HepG2 (cell line): ENCODE measurements at regions not wholly inside any gene's neighbourhood (a gene's known extent, or its start where the extent isn't known, plus 50 kb on each side); places are given as distances from the start of the nearest gene placed in this dataset.

Source experiments
- ATAC-seq: fragments of 200-7000 bp; cut with Tn5 transposase; 3 replicates; pipeline ENCODE4 v1.9.1; 2020; ENCODE audit warnings: mild to moderate bottlenecking, moderate library complexity
- BruUV-seq: library from RNA; stranded (reverse); fragments of 400-500 nt; replicated peaks from 2 replicates; lab custom pipeline; 2021; lab: Mats Ljungman, UMichigan
- CTCF ChIA-PET: fragments of 300-600 bp; formaldehyde crosslinking; extraction: SDS; loops from one replicate; lab custom pipeline; 2021; ENCODE audit warnings: low total read pairs, inconsistent platforms, low intra/inter-chr PET ratio; lab: Yijun Ruan, JAX
- POLR2A ChIA-PET: fragments of 350-600 bp; sonication (Branson Sonifier 250); formaldehyde crosslinking; loops from one replicate; lab custom pipeline; 2020; ENCODE audit warnings: antibody characterized with exemption, inconsistent platforms; lab: Yijun Ruan, JAX
- DNase-seq: peaks from one replicate; pipeline ENCODE4 v3.0.0-alpha.2; 2015; ENCODE audit warnings: low spot score
- FAIRE-seq: peaks from 3 replicates; lab custom pipeline; 2011; peaks lifted over from hg19 to GRCh38; lab: Jason Lieb, UNC
- H2AFZ ChIP-seq: one replicate; pipeline ENCODE4 v1.6.1; 2011; ENCODE audit warnings: low read length, inconsistent platforms
- H3K27ac ChIP-seq: fragments of 300-600 bp; 3 replicates; pipeline ENCODE4 v1.8.0; 2011; ENCODE audit warnings: mixed run types, mild to moderate bottlenecking, mixed read lengths, low read length, inconsistent platforms; ENCODE audit not compliant: insufficient read depth; ENCODE audit errors: extremely low read length
- H3K27me3 ChIP-seq, 2 experiments: fragments of 200-600 bp in 1 of 2; 2 replicates in 1 of 2; 3 replicates in 1 of 2; pipeline versions ENCODE4 v1.6.0 to v1.8.0; 2011; ENCODE audit warnings: low read length in 2 of 2, mild to moderate bottlenecking in 2 of 2, moderate library complexity in 2 of 2, inconsistent platforms in 1 of 2; ENCODE audit not compliant: insufficient read depth in 2 of 2, control insufficient read depth in 1 of 2
- H3K36me3 ChIP-seq, 2 experiments: fragments of 200-600 bp in 1 of 2; replicated peaks in 1 of 2; 2 replicates in 1 of 2; 3 replicates in 1 of 2; pipeline versions ENCODE4 v1.5.1 to v1.8.0; 2011; ENCODE audit warnings: low read length in 2 of 2, inconsistent platforms in 1 of 2; ENCODE audit not compliant: insufficient read depth in 2 of 2, control insufficient read depth in 1 of 2
- H3K4me1 ChIP-seq: 2 replicates; pipeline ENCODE4 v1.5.1; 2012; ENCODE audit warnings: low read length, inconsistent platforms; ENCODE audit not compliant: insufficient read depth
- H3K4me2 ChIP-seq: 2 replicates; pipeline ENCODE4 v1.6.0; 2011; ENCODE audit warnings: low read depth, low read length, inconsistent platforms
- H3K4me3 ChIP-seq, 3 experiments: fragments of 200-600 bp in 1 of 3; sonication (generic), shearing (Covaris generic) in 1 of 3; replicated peaks in 1 of 3; 2 replicates each; pipeline ENCODE4 v1.5.1; 2011 to 2016; ENCODE audit warnings: low read length in 3 of 3, inconsistent platforms in 2 of 3, low read depth in 2 of 3, mild to moderate bottlenecking in 2 of 3, control low read depth in 1 of 3, mixed read lengths in 1 of 3; ENCODE audit not compliant: insufficient read depth in 1 of 3
- H3K79me2 ChIP-seq: one replicate; pipeline ENCODE4 v1.6.1; 2011; ENCODE audit warnings: low read length, inconsistent platforms; ENCODE audit not compliant: insufficient read depth
- H3K9ac ChIP-seq: 2 replicates; pipeline ENCODE4 v1.6.0; 2011; ENCODE audit warnings: mild to moderate bottlenecking, low read depth, low read length, inconsistent platforms; ENCODE audit not compliant: insufficient read depth
- H3K9me3 ChIP-seq: 2 replicates; pipeline ENCODE4 v1.5.1; 2012; ENCODE audit warnings: mild to moderate bottlenecking, low read length
- H4K20me1 ChIP-seq: 2 replicates; pipeline ENCODE4 v1.6.0; 2011; ENCODE audit warnings: inconsistent platforms, mild to moderate bottlenecking, low read length, moderate library complexity; ENCODE audit not compliant: insufficient read depth
- ATF5 ChIP-seq: sonication (generic); formaldehyde crosslinking; IDR thresholded peaks from 2 replicates; pipeline ENCODE4 v1.4.0; 2020; ENCODE audit warnings: mild to moderate bottlenecking, low read depth, missing genetic modification reagents
- HNRNPLL ChIP-seq: fragments of 200-400 bp; formaldehyde crosslinking; IDR thresholded peaks from 2 replicates; pipeline ENCODE4 v1.6.1; 2017; ENCODE audit warnings: mild to moderate bottlenecking, low read depth, low read length; ENCODE audit not compliant: poor library complexity, severe bottlenecking
- JARID2 ChIP-seq: sonication (generic); formaldehyde crosslinking; IDR thresholded peaks from 2 replicates; pipeline ENCODE4 v1.8.1; 2023; ENCODE audit warnings: missing genetic modification reagents, inconsistent platforms; ENCODE audit not compliant: insufficient replicate concordance
- KDM5A ChIP-seq: fragments of 200-600 bp; sonication (generic); IDR thresholded peaks from 2 replicates; pipeline ENCODE4 v1.7.0; 2018; ENCODE audit warnings: antibody characterized with exemption, mild to moderate bottlenecking, low read length, borderline replicate concordance
- KLF11 ChIP-seq: IDR thresholded peaks from 2 replicates; pipeline ENCODE4 v1.6.1; 2016; ENCODE audit warnings: missing compliant biosample characterization
- MAFF ChIP-seq: IDR thresholded peaks from 2 replicates; pipeline ENCODE4 v1.6.1; 2011; ENCODE audit warnings: low read depth, low read length, improper control_type of control experiment
- TBP ChIP-seq: sonication (generic); formaldehyde crosslinking; IDR thresholded peaks from 2 replicates; pipeline ENCODE4 v1.5.0; 2020; ENCODE audit warnings: missing genetic modification reagents
- ZNF264 ChIP-seq: sonication (generic); formaldehyde crosslinking; IDR thresholded peaks from 2 replicates; pipeline ENCODE4 v1.4.0; 2020; ENCODE audit warnings: missing genetic modification reagents
- ZNF30 ChIP-seq: sonication (generic); formaldehyde crosslinking; IDR thresholded peaks from 2 replicates; pipeline ENCODE4 v1.5.0; 2020; ENCODE audit warnings: mild to moderate bottlenecking, missing genetic modification reagents
- ZNF496 ChIP-seq: sonication (generic); formaldehyde crosslinking; IDR thresholded peaks from 2 replicates; pipeline ENCODE4 v1.8.1; 2023; ENCODE audit warnings: mild to moderate bottlenecking, moderate library complexity, missing genetic modification reagents; ENCODE audit not compliant: insufficient replicate concordance
- ZNF572 ChIP-seq: sonication (generic); formaldehyde crosslinking; IDR thresholded peaks from 2 replicates; pipeline ENCODE4 v1.5.1; 2020; ENCODE audit warnings: mild to moderate bottlenecking, missing genetic modification reagents
- WGBS: methylation state at CpG from one replicate; pipeline ENCODE4 v1.1.6; 2017; ENCODE audit warnings: low lambda C conversion rate; 5-methylcytosine and 5-hydroxymethylcytosine counted together
- in situ Hi-C: cut with HindIII; loops from 2 replicates; pipeline ENCODE4 v1.10.0; 2017; ENCODE audit warnings: low pct_unique_long_range_greater_than_20kb; ENCODE audit not compliant: extremely low pct_ligation_motif_present
- intact Hi-C: fragments of 100-400 bp; cut with micrococcal nuclease; formaldehyde crosslinking; loops from one replicate; pipeline ENCODE4 v1.10.0; 2022; ENCODE audit not compliant: unreplicated experiment

- ATAC-seq: no peak
- POLR2A ChIA-PET: no interaction called here
- WGBS: 16% methylated on average over 6 of the region's 6 CpGs
- Histone ChIP-seq H3K4me1 (no peaks in the 10 kb centered on the region), H3K9ac (no peak overlapping the region), H3K9me3 (no peaks in the 10 kb centered on the region), H3K79me2 (no peaks in the 10 kb centered on the region), H3K27me3 (no peaks in the 10 kb centered on the region; a peak in 1 of 5 replicates), H4K20me1 (no peaks in the 10 kb centered on the region), H3K36me3 (no peaks in the 10 kb centered on the region), H3K4me3 (no peak overlapping the region), H3K4me2 (no peak overlapping the region), H2AFZ (no peak overlapping the region), H3K27ac (no peak overlapping the region)
- intact Hi-C loops (no loop called here), in situ Hi-C loops (no loop called here)
- no peak for FAIRE-seq
- CTCF ChIA-PET: no interaction called here
- TF ChIP-seq ZNF496 (no peak), KDM5A (no peak), ZNF30 (CRISPR knock-in tag) (no peak), ATF5 (no peak), ZNF264 (no peak), JARID2 (no peak), HNRNPLL (no peak), ZNF572 (CRISPR knock-in tag) (no peak), TBP (CRISPR knock-in tag) (no peak), KLF11 (no peak), MAFF (no peak)
- DNase-seq: no peak
- BruUV-seq: no TSS peak
These were observed 256.2 kb upstream of the IL12A start for GRCh38 chr3:159732172-159733111.
